ENCODE measurements at regions not wholly inside any gene's neighbourhood (a gene's known extent, or its start where the extent isn't known, plus 50 kb on each side); places are given as distances from the start of the nearest gene placed in this dataset.

GRCh38 chr1:214958486-214958885 is 124.1 kb upstream of the KCNK2 start:
- Histone ChIP-seq H3K4me1 (replicated peaks in 1 of 2) (peaks cover 0 to 6% of the 10 kb centered on the region in 2 donors), H3K36me3 (replicated peaks in 1 of 2) (no peaks in the 10 kb centered on the region), H3K4me3 (no peak overlapping the region), H3K27me3 (no peaks in the 10 kb centered on the region), H3K27ac (no peak overlapping the region), H3K9me3 (replicated peaks in 1 of 3) (no peaks in the 10 kb centered on the region)
- TF ChIP-seq, protein P1, sequence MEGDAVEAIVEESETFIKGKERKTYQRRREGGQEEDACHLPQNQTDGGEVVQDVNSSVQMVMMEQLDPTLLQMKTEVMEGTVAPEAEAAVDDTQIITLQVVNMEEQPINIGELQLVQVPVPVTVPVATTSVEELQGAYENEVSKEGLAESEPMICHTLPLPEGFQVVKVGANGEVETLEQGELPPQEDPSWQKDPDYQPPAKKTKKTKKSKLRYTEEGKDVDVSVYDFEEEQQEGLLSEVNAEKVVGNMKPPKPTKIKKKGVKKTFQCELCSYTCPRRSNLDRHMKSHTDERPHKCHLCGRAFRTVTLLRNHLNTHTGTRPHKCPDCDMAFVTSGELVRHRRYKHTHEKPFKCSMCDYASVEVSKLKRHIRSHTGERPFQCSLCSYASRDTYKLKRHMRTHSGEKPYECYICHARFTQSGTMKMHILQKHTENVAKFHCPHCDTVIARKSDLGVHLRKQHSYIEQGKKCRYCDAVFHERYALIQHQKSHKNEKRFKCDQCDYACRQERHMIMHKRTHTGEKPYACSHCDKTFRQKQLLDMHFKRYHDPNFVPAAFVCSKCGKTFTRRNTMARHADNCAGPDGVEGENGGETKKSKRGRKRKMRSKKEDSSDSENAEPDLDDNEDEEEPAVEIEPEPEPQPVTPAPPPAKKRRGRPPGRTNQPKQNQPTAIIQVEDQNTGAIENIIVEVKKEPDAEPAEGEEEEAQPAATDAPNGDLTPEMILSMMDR (IDR thresholded peaks at IDR 0.05), result no peak
- TF ChIP-seq POLR2A (IDR thresholded peaks at IDR 0.05), result no peak
- no peak for DNase-seq
- intact Hi-C loops (cut with DNase I), result no loop called here
- 87 to 92% (median 89%) methylated on average over 2 of the region's 2 CpGs for WGBS, 4 donors

DNA sequence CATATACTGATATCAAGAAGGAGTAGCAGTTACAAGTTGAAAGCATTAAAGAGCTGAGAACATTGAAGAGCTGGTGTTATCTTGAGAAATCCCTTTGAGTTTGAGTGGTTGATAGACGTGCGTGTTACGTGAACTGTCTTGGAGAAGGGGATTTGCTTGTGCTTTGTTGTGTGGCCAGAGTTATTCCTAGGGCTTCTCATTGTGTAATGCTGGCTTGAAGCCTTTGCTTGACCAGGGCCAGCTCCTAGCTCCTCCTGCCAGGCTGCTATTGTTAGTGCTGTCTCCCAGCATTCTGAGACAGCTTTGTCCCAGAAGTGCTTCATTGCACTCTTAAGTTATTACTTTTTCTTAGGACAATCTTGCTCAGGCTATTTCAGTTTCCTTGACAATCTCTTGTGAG is 116.2 kb upstream of the KCNK2 start:
- peak in 4 of 7 donors; percentile 2 to 59 (median 32) for DNase-seq
- no peaks in the 10 kb centered on the region for H3K4me1 ChIP-seq (replicated peaks in 1 of 2)
- no peak overlapping the region for H3K27ac ChIP-seq
- 44 to 97% (median 80%) methylated on average over 3 of the region's 3 CpGs for WGBS, 4 donors
- H3K9me3 ChIP-seq (replicated peaks in 1 of 3), result no peaks in the 10 kb centered on the region
- no peak overlapping the region for H3K4me3 ChIP-seq
- H3K36me3 ChIP-seq (replicated peaks in 1 of 2), result no peaks in the 10 kb centered on the region
- H3K27me3 ChIP-seq, result no peaks in the 10 kb centered on the region
- no peak for TF ChIP-seq POLR2A (IDR thresholded peaks at IDR 0.05)
- TF ChIP-seq, protein P1 (IDR thresholded peaks at IDR 0.05), result no peak
- intact Hi-C loops (cut with DNase I), result no loop called here

GRCh38 chr1:214967865-214968575 is 114.5 kb upstream of the KCNK2 start:
- H3K4me1 ChIP-seq (replicated peaks in 1 of 2), result no peaks in the 10 kb centered on the region
- TF ChIP-seq POLR2A (IDR thresholded peaks at IDR 0.05), result no peak
- TF ChIP-seq, protein P1 (IDR thresholded peaks at IDR 0.05), result no peak
- H3K36me3 ChIP-seq (replicated peaks in 1 of 2), result no peaks in the 10 kb centered on the region
- H3K4me3 ChIP-seq, result no peak overlapping the region
- no peaks in the 10 kb centered on the region for H3K9me3 ChIP-seq (replicated peaks in 1 of 3)
- H3K27me3 ChIP-seq, result no peaks in the 10 kb centered on the region
- 84 to 90% (median 86%) methylated on average over 5 of the region's 5 CpGs for WGBS, 4 donors
- no peak overlapping the region for H3K27ac ChIP-seq
- intact Hi-C loops (cut with DNase I), result no loop called here
- no peak for DNase-seq

GRCh38 chr1:214970016-214970415 is 112.5 kb upstream of the KCNK2 start:
- intact Hi-C loops (cut with DNase I), result no loop called here
- TF ChIP-seq, protein P1 (IDR thresholded peaks at IDR 0.05), result no peak
- TF ChIP-seq POLR2A (IDR thresholded peaks at IDR 0.05), result no peak
- Histone ChIP-seq H3K9me3 (replicated peaks in 1 of 3) (no peaks in the 10 kb centered on the region), H3K4me3 (no peak overlapping the region), H3K27ac (no peak overlapping the region), H3K4me1 (replicated peaks in 1 of 2) (no peaks in the 10 kb centered on the region), H3K36me3 (replicated peaks in 1 of 2) (no peaks in the 10 kb centered on the region), H3K27me3 (no peaks in the 10 kb centered on the region)
- 92 to 95% (median 93%) methylated on average over 1 of the region's 1 CpG for WGBS, 4 donors
- DNase-seq, result no peak

All from adrenal gland (tissue), 9 donors.